AG09319 (cell line): ENCODE measurements at regions not wholly inside any gene's neighbourhood (a gene's known extent, or its start where the extent isn't known, plus 50 kb on each side); places are given as distances from the start of the nearest gene placed in this dataset.

ENCODE experiments used
- DNase-seq: peaks from one replicate; pipeline ENCODE4 v3.0.0-alpha.2; 2010; ENCODE audit warnings: low read depth; ENCODE audit errors: extremely low read depth
- TF ChIP-seq, protein P1 (sequence below): IDR thresholded peaks from 2 replicates; pipeline ENCODE4 v1.5.1; 2011; ENCODE audit warnings: low read depth, mild to moderate bottlenecking, inconsistent platforms, low read length, moderate library complexity

DNA sequence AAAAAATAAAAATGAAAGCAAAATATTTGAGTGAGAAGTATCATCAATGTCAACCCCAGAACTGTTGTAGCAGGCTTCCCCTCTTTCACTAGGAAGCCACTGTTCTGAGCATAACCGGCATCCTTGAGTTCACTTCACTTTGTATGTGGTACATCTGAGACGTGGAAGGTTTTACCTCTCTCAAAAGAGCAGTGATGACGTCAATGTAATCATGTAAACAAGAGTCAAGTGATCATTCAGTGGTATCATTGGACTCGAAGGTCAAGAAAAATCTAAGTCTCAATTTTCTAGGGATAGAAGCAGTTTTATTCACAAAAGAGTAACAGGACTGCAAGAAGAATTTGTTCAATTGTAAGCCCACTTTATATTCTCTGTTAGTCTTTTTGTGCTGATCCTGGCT is 339.8 kb upstream of the THRB start:
- TF ChIP-seq, protein P1, sequence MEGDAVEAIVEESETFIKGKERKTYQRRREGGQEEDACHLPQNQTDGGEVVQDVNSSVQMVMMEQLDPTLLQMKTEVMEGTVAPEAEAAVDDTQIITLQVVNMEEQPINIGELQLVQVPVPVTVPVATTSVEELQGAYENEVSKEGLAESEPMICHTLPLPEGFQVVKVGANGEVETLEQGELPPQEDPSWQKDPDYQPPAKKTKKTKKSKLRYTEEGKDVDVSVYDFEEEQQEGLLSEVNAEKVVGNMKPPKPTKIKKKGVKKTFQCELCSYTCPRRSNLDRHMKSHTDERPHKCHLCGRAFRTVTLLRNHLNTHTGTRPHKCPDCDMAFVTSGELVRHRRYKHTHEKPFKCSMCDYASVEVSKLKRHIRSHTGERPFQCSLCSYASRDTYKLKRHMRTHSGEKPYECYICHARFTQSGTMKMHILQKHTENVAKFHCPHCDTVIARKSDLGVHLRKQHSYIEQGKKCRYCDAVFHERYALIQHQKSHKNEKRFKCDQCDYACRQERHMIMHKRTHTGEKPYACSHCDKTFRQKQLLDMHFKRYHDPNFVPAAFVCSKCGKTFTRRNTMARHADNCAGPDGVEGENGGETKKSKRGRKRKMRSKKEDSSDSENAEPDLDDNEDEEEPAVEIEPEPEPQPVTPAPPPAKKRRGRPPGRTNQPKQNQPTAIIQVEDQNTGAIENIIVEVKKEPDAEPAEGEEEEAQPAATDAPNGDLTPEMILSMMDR: no peak
- DNase-seq: no peak

DNA sequence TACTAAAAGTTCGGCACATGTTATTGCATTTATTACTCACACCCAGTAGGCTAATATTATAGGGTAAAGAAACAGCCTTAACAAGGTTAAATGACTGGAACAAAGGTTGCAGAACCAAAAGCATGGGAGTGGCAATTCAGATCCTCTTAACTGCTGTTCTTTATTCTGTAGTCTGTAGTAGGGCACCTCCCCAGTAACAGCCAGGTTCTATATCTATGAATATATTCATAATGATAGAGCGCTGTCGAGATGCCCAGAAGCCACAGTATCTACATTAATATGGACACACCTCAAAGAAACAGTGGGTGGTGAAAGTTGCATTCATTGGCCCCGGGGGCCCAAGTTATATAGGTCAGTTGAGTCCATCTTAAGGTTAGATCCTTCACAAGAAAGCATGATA is 340.9 kb upstream of the THRB start:
- TF ChIP-seq, protein P1: no peak
- no peak for DNase-seq

DNA sequence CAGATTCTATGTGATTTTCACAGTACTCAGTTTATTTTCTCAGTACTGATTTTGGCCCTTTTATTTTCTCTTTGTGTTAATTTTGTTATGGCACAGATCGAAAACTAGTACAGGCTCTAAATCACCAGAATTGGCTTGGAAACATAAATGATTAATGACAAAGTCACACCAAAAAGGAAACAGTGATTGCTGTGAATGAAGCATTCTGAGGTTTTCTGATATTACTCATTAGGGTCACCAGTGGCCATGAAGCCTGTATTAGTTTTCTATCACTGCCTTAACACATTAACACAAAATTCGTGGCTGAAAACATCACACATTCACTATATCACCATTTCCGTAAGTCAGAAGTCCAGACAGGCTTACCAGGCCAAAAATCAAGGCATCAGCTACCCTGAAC is 343.0 kb upstream of the THRB start:
- no peak for DNase-seq
- TF ChIP-seq, protein P1: no peak

DNA sequence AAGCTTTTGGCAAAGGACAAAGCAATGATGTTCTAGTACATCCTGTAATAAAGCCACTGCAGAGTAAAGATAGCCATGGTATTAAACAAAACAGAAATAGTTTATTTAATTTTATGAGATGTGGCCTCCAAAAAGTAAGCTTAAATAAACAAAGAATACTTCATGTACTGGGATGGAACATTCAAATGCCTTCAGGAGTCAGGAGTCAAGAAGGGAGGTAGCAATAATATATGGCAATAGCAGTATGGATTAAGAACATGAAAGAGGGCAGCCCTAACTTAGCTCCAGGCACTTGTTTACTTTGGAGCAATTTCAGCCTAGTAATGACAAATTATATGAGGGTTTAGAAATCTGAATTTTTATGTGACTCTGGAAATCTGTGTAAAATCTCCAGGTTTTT is 343.9 kb upstream of the THRB start:
- TF ChIP-seq, protein P1: no peak
- no peak for DNase-seq

DNA sequence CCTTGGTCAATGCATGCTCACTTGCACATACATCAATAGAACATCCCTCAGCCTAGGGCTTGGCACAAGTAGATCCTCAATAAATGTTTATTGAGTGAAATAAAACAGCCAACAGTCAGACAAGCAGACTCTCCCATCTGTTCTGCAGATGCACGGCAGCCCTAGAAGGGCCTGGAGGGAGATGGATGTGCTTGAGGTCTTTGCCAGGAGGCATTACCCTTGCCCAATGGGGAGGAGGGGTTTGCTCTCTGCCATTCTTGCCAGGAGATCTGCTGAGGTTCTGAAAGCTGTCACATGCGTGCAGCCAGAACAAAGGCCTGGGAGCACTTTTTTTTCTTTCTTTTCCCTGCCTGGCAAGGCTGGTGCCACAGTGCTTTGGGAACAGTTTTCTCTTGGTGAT is 349.3 kb upstream of the THRB start:
- TF ChIP-seq, protein P1: no peak
- DNase-seq: no peak

DNA sequence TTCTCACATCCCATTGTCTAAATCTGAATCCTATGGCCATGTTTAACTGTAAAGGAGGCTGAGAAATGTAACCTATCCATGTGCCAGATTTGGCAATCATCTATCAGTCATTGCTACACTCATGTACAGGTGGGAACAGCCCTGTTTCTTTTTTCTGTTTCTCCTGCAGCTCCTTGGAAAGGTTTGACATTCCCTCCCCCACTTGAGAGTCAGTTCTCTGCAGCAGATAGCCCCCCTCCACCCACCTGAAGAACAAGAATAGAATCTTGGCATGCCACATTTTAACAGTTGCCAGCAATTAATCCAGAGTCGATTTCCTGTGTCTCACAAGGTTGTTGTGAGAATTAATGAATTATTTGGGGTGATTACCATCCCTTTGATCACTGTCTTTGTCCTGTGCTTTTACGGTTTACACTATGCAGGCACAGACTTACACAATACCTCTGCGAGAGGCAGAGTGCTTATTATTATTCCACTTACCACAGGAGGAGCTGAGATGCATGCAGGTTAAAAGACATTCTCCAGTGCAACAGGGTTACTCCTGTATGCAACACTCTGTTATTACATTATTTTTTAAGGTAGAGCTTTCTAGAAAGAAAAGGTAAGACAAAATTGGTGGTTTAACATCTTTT is 351.0 kb upstream of the THRB start:
- DNase-seq: no peak
- TF ChIP-seq, protein P1: no peak

DNA sequence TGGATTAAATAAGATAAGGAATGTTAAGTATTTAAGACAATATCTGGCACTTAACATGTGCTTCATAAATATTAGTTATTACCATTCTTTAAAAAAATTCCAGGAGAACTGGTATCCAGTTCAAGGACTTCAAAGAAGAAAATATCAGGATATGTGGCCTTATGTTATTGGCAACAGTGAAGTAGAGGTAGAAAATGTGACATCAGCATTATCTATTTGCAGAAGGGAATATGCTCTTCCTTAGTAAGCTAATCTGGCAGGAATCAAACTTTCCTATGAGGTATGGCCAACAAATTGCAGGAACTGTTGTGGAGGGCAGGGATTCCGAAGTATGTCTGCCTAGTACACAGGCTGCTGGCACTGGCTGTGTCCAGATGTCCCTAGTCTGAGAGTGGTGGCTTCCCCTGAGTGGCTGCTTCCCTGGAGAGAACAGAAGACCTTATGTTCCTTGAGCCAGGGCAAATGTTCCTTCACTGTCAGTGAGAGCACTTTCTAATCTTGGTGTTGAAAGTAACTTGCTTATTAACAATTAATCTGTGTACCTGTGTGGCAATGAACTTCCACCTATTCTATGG is 351.7 kb upstream of the THRB start:
- TF ChIP-seq, protein P1: no peak

More for the DNA sequence above, 351.7 kb upstream of the THRB start:
- DNase-seq: no peak
